Common myeloid progenitor, CD34-positive (primary cell): ENCODE measurements at regions not wholly inside any gene's neighbourhood (a gene's known extent, or its start where the extent isn't known, plus 50 kb on each side); places are given as distances from the start of the nearest gene placed in this dataset.

Experiments
- CTCF ChIA-PET: fragments of 350-600 bp; sonication (Branson Sonifier 250); formaldehyde crosslinking; loops from one replicate; lab custom pipeline; 2021; ENCODE audit warnings: antibody characterized with exemption; lab: Charles Lee
- POLR2A ChIA-PET: fragments of 350-600 bp; sonication (Branson Sonifier 250); formaldehyde crosslinking; loops from one replicate; lab custom pipeline; 2021; ENCODE audit warnings: antibody characterized with exemption; lab: Charles Lee
- DNase-seq, 3 donors: peaks; one replicate each; pipeline versions ENCODE4 v3.0.0 to v3.0.0-alpha.2; 2013
- H3K27ac ChIP-seq, 2 experiments: 1 replicate in 1 of 2; 2 replicates in 1 of 2; pipeline ENCODE4 v1.7.0; 2013; ENCODE audit warnings: inconsistent platforms in 2 of 2, low read length in 2 of 2, mild to moderate bottlenecking in 2 of 2, low read depth in 1 of 2, moderate library complexity in 1 of 2; ENCODE audit not compliant: severe bottlenecking in 2 of 2, insufficient read depth in 1 of 2, poor library complexity in 1 of 2
- H3K27me3 ChIP-seq, 5 experiments: replicated peaks in 2 of 5; 1 replicate in 3 of 5; 2 replicates in 2 of 5; pipeline versions ENCODE4 v1.6.1 to v1.7.0; 2013; ENCODE audit warnings: low read length in 4 of 5, mild to moderate bottlenecking in 2 of 5, moderate library complexity in 2 of 5, inconsistent platforms in 1 of 5; ENCODE audit not compliant: insufficient read depth in 5 of 5, control insufficient read depth in 4 of 5
- H3K36me3 ChIP-seq, 4 experiments: 1 replicate in 2 of 4; 2 replicates in 2 of 4; pipeline versions ENCODE4 v1.6.1 to v1.7.0; 2013; ENCODE audit warnings: low read length in 3 of 4, control low read depth in 1 of 4, mild to moderate bottlenecking in 1 of 4; ENCODE audit not compliant: control insufficient read depth in 4 of 4, insufficient read depth in 4 of 4
- H3K4me1 ChIP-seq, 4 experiments: 1 replicate in 3 of 4; 2 replicates in 1 of 4; pipeline versions ENCODE4 v1.6.1 to v1.7.1; 2013; ENCODE audit warnings: low read length in 3 of 4, mild to moderate bottlenecking in 3 of 4, control low read depth in 1 of 4, inconsistent platforms in 1 of 4, moderate library complexity in 1 of 4; ENCODE audit not compliant: control insufficient read depth in 4 of 4, insufficient read depth in 4 of 4; ENCODE audit errors: control extremely low read depth in 1 of 4
- H3K4me3 ChIP-seq, 7 experiments: 1 replicate in 4 of 7; 2 replicates in 3 of 7; pipeline versions ENCODE4 v1.5.1 to v1.7.0; 2013; ENCODE audit warnings: mild to moderate bottlenecking in 7 of 7, low read length in 6 of 7, moderate library complexity in 6 of 7, inconsistent platforms in 2 of 7, low read depth in 2 of 7, control low read depth in 1 of 7; ENCODE audit not compliant: insufficient read depth in 4 of 7, control insufficient read depth in 1 of 7; ENCODE audit errors: extremely low read depth in 1 of 7
- H3K9me3 ChIP-seq, 5 experiments: 1 replicate in 4 of 5; 2 replicates in 1 of 5; pipeline versions ENCODE4 v1.6.1 to v1.7.1; 2013; ENCODE audit warnings: low read length in 4 of 5, mild to moderate bottlenecking in 2 of 5, inconsistent platforms in 1 of 5, low read depth in 1 of 5, moderate library complexity in 1 of 5; ENCODE audit not compliant: control insufficient read depth in 4 of 5, insufficient read depth in 2 of 5; ENCODE audit errors: control extremely low read depth in 1 of 5
- WGBS: methylation state at CpG from one replicate; pipeline ENCODE4 v1.1.5; 2013; ENCODE audit not compliant: insufficient coverage; 5-methylcytosine and 5-hydroxymethylcytosine counted together

DNA sequence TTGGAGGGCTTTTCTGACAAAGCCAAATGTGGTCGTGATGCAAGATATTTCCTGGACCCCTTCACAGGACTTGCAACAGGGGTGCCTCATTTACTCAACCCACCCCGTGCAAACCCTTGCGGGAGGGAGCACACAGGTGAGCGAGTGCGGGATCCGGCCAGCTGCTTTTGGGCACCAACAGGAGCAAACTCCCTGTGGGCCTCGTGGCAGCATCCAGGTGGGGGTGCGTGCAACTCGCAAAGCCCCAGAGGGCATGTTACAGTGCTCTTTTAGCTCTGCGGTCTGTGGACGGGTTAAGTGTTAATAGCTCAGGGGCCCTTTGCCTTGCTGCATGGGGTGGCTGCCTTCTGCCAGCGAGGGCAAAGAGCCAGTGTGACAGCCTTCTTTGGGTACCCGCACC lies 707.6 kb upstream of the MDGA2 start:
- ChIA-PET CTCF (no interaction called here), POLR2A (no interaction called here)
- Histone ChIP-seq H3K9me3 (no peaks in the 10 kb centered on the region), H3K4me1 (no peaks in the 10 kb centered on the region), H3K4me3 (no peak overlapping the region), H3K27ac (no peak overlapping the region), H3K27me3 (no peaks in the 10 kb centered on the region), H3K36me3 (no peaks in the 10 kb centered on the region)
- WGBS: 97% methylated on average over 12 of the region's 13 CpGs
- DNase-seq: no peak

GRCh38 chr14:48378541-48378940 lies 703.1 kb upstream of the MDGA2 start:
- WGBS: no CpG with 5 or more reads among the region's 1 CpG
- no peak for DNase-seq
- ChIA-PET CTCF (no interaction called here), POLR2A (no interaction called here)
- no peaks in the 10 kb centered on the region for H3K9me3 ChIP-seq
- no peaks in the 10 kb centered on the region for H3K27me3 ChIP-seq
- no peak overlapping the region for H3K4me3 ChIP-seq
- no peaks in the 10 kb centered on the region for H3K4me1 ChIP-seq
- no peaks in the 10 kb centered on the region for H3K36me3 ChIP-seq
- H3K27ac ChIP-seq: no peak overlapping the region

DNA sequence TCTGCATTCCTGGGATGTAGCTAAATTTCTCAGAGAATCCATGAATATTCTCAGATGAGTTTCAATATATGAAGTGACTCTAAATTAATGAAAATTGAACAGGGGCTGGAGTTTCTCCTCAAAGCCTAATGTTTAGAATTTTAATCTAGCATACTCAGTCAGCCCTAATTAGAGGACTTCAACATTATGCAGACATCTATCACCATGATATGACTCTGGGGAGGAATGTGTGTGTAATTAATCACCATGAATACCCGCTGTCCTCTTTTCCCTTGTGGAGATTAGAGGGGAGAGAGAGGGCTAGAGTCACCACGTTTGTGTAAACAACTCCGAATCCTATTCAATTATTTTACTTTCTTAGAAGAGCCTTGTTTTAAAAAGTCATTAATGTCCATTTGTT lies 698.6 kb upstream of the MDGA2 start:
- H3K27ac ChIP-seq: no peak overlapping the region
- H3K9me3 ChIP-seq: no peaks in the 10 kb centered on the region
- no peak overlapping the region for H3K4me3 ChIP-seq
- no peak for DNase-seq
- no peaks in the 10 kb centered on the region for H3K27me3 ChIP-seq
- POLR2A ChIA-PET: no interaction called here
- CTCF ChIA-PET: no interaction called here
- no peaks in the 10 kb centered on the region for H3K4me1 ChIP-seq
- H3K36me3 ChIP-seq: no peaks in the 10 kb centered on the region
- WGBS: no CpG with 5 or more reads among the region's 3 CpGs

DNA sequence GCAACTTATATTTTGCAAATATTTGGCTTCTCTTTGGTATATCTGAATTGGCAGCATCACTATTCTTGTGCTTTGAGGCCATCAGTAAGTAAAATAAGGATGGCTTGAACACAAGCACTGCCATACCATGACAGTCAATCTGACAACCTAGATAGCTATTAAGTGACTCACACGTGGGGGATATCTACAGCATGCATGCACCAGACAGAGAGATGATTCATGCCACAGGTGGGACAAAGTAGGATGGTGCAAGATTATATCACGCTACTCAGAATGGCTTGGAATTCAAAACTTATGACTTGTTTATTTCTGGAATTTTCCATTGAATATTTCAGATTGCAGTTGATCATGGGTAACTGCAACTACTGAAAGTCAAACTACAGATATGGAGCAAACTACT lies 675.6 kb upstream of the MDGA2 start:
- WGBS: 86% methylated on average over 2 of the region's 2 CpGs
- CTCF ChIA-PET: no interaction called here

DNA sequence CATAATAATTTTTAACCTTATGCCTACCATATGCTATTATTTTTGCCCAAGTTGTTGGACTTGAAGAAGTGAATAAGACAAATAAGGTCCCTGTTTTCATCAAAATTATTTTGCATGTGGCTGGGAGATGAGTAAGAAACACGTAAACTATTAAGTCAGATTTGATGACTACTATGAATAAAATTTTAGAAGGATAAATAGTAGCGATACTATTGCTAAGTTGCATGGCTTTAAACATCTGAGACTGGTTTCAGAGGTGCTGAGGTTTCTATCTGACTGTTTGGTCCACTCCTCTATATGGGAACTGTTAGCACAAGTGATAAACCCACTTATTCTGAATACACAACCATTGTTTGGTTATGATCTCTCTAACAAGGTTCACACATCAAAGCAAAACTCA lies 674.3 kb upstream of the MDGA2 start:
- H3K4me3 ChIP-seq: no peak overlapping the region
- H3K36me3 ChIP-seq: no peaks in the 10 kb centered on the region
- H3K27me3 ChIP-seq: no peaks in the 10 kb centered on the region
- ChIA-PET CTCF (no interaction called here), POLR2A (no interaction called here)
- 94% methylated on average over 2 of the region's 2 CpGs for WGBS
- H3K4me1 ChIP-seq: no peaks in the 10 kb centered on the region
- no peak for DNase-seq
- H3K9me3 ChIP-seq: peaks cover 0 to 1% (median 0%) of the 10 kb centered on the region in 5 experiments
- no peak overlapping the region for H3K27ac ChIP-seq

More for the DNA sequence above, 675.6 kb upstream of the MDGA2 start:
- H3K27ac ChIP-seq: no peak overlapping the region
- POLR2A ChIA-PET: no interaction called here
- H3K36me3 ChIP-seq: no peaks in the 10 kb centered on the region
- H3K27me3 ChIP-seq: no peaks in the 10 kb centered on the region
- DNase-seq: no peak
- no peaks in the 10 kb centered on the region for H3K4me1 ChIP-seq
- H3K4me3 ChIP-seq: no peak overlapping the region
- no peaks in the 10 kb centered on the region for H3K9me3 ChIP-seq

DNA sequence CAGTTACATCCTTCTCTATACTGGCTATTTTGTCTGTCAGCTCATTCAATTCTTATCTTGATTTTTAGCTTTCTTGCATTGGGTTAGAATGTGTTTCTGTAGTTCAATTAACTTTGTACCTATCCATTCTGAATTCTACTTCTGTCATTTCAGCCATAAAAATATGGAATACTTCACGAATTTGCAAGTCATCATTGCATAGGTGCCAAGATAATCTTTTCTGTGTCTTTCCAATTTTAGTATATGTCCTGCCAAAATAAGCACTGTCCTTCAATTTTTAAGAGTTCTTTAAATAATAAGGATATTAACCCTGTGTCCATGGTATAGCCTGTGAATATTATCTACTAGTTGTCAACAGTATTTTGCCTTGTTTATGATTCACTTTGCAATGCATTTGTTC lies 665.7 kb upstream of the MDGA2 start:
- H3K27ac ChIP-seq: no peak overlapping the region
- H3K4me1 ChIP-seq: no peaks in the 10 kb centered on the region
- POLR2A ChIA-PET: no interaction called here
- H3K36me3 ChIP-seq: no peaks in the 10 kb centered on the region
- WGBS: no CpG with 5 or more reads among the region's 1 CpG
- no peak overlapping the region for H3K4me3 ChIP-seq
- H3K9me3 ChIP-seq: peaks cover 0 to 1% (median 0%) of the 10 kb centered on the region in 5 experiments
- CTCF ChIA-PET: no interaction called here
- H3K27me3 ChIP-seq: no peaks in the 10 kb centered on the region
- no peak for DNase-seq

DNA sequence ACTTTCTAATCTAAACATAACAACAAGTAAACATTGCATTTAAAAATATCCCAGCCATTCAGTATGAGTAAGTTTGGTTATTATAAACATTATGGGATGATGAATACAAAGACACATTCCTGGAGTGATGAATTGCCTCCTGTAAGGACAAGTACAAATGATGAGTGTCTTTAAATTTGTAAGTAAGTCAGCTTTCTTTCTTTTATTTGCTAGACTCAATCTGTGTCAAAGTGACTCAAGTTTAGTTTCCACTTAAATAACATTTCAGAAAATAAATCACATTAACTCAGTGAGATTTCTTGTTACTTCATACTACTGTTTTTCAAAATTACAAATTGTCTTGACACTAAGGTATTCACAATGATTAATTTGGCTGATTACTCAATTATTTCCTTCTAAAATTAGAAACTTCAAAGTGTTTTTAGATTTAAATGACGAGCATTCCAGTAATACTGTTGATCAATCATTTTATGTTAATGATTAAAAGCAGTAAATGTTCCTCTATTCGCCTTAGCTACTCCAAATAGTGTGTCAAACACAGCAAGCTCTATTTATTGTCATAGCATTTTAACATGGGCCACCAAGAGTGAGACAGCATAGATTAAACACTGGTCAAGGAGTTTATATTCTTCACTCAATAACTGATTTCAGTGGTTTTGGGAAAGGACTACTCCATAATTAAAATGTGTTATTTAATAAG lies 658.0 kb upstream of the MDGA2 start:
- ChIA-PET CTCF (no interaction called here), POLR2A (no interaction called here)
- Histone ChIP-seq H3K27me3 (no peaks in the 10 kb centered on the region), H3K27ac (no peak overlapping the region), H3K4me1 (no peaks in the 10 kb centered on the region), H3K9me3 (no peaks in the 10 kb centered on the region), H3K36me3 (no peaks in the 10 kb centered on the region), H3K4me3 (no peak overlapping the region)
- no CpG with 5 or more reads among the region's 2 CpGs for WGBS
- DNase-seq: no peak
